HG03439 (cell line): ENCODE measurements at regions not wholly inside any gene's neighbourhood (a gene's known extent, or its start where the extent isn't known, plus 50 kb on each side); places are given as distances from the start of the nearest gene placed in this dataset.

ENCODE experiments used
- ATAC-seq: cut with Tn5 transposase; IDR thresholded peaks from one replicate; pipeline ENCODE4 v1.9.1; 2021; ENCODE audit warnings: mild to moderate bottlenecking, moderate library complexity; ENCODE audit not compliant: unreplicated experiment

GRCh38 chr6:19032591-19033295 lies 645.6 kb downstream of the RNF144B start:
- ATAC-seq: no peak

- no peak for ATAC-seq
These were observed 646.5 kb downstream of the RNF144B start for GRCh38 chr6:19033683-19034082.

- ATAC-seq: no peak
These were observed 647.8 kb downstream of the RNF144B start for GRCh38 chr6:19034986-19035385.

GRCh38 chr6:19035461-19036195 lies 648.5 kb downstream of the RNF144B start:
- ATAC-seq: no peak

- ATAC-seq: no peak
These were observed 649.0 kb downstream of the RNF144B start for GRCh38 chr6:19036196-19036555.

GRCh38 chr6:19037607-19038006 lies 650.5 kb downstream of the RNF144B start:
- no peak for ATAC-seq

- no peak for ATAC-seq
These were observed 652.1 kb downstream of the RNF144B start for GRCh38 chr6:19039287-19039686.

GRCh38 chr6:19041906-19042305 lies 654.8 kb downstream of the RNF144B start:
- no peak for ATAC-seq

- ATAC-seq: no peak
These were observed 655.3 kb downstream of the RNF144B start for GRCh38 chr6:19042420-19042819.

- no peak for ATAC-seq
These were observed 663.6 kb downstream of the RNF144B start for GRCh38 chr6:19050765-19051164.

- ATAC-seq: no peak
These were observed 665.1 kb downstream of the RNF144B start for GRCh38 chr6:19052219-19052618.

- no peak for ATAC-seq
These were observed 672.0 kb downstream of the RNF144B start for GRCh38 chr6:19059102-19059501.

- no peak for ATAC-seq
These were observed 680.0 kb downstream of the RNF144B start for GRCh38 chr6:19067165-19067564.

- ATAC-seq: no peak
These were observed 683.4 kb downstream of the RNF144B start for GRCh38 chr6:19070520-19070919.

GRCh38 chr6:19083801-19084200 lies 696.7 kb downstream of the RNF144B start:
- ATAC-seq: no peak

- ATAC-seq: no peak
These were observed 699.3 kb downstream of the RNF144B start for GRCh38 chr6:19086480-19086879.

GRCh38 chr6:19087296-19087695 lies 700.1 kb downstream of the RNF144B start:
- ATAC-seq: no peak

- no peak for ATAC-seq
These were observed 700.7 kb downstream of the RNF144B start for GRCh38 chr6:19087897-19088296.

- ATAC-seq: no peak
These were observed 713.6 kb downstream of the RNF144B start for GRCh38 chr6:19100752-19101151.

- ATAC-seq: no peak
These were observed 715.8 kb downstream of the RNF144B start for GRCh38 chr6:19102936-19103335.

GRCh38 chr6:19107468-19107867 lies 720.3 kb downstream of the RNF144B start:
- no peak for ATAC-seq

- ATAC-seq: no peak
These were observed 715.6 kb upstream of the ID4 start for GRCh38 chr6:19121521-19121920.

GRCh38 chr6:19127081-19127480 lies 710.1 kb upstream of the ID4 start:
- no peak for ATAC-seq
